ENCODE measurements at regions not wholly inside any gene's neighbourhood (a gene's known extent, or its start where the extent isn't known, plus 50 kb on each side); places are given as distances from the start of the nearest gene placed in this dataset.
"Not testable (repeated sequence)": the region's sequence is repeated elsewhere in the genome, so short reads cannot be mapped to it uniquely, and the experiment has no call there.

GRCh38 chr5:39526914-39527477 is 102.2 kb upstream of the DAB2 start:
- Mint-ChIP-seq H3K9me3 (no peaks in the 10 kb centered on the region), H3K4me3 (no peak overlapping the region), H3K27me3 (ENCODE audit: low read depth) (no peaks in the 10 kb centered on the region), H3K4me1 (peaks cover 12 to 14% of the 10 kb centered on the region in 2 experiments), H3K27ac (peak overlapping the region; percentile 30 to 42 (median 41); a peak in 5 of 7 replicates), H3K36me3 (ENCODE audit: insufficient read depth in 1 of 3, low read depth in 3 of 3) (no peaks in the 10 kb centered on the region)
- H2AFZ ChIP-seq (ENCODE audit: low read length), result peak overlapping the region; percentile 71
- no peaks in the 10 kb centered on the region for H3K23me2 ChIP-seq (ENCODE audit: insufficient read length, low read depth, low read length, poor library complexity, severe bottlenecking)
- H4K8ac ChIP-seq (replicated peaks; ENCODE audit: insufficient read length, low read depth, low read length), result no peak overlapping the region
- no peak overlapping the region for H3K9ac ChIP-seq (ENCODE audit: extremely low read depth, insufficient read length, low read length)
- no peak overlapping the region for H3K18ac ChIP-seq (ENCODE audit: insufficient read length, low read depth, low read length)
- no peak overlapping the region for H3K14ac ChIP-seq (ENCODE audit: insufficient read depth, low read length)
- H3K27me3 ChIP-seq (ENCODE audit: insufficient read depth, low read length), result no peaks in the 10 kb centered on the region
- peaks cover 7% of the 10 kb centered on the region; the same call in 1 of the 2 replicates for H3K4me1 ChIP-seq (ENCODE audit: insufficient read depth, low read length)
- no peak overlapping the region for H4K5ac ChIP-seq (ENCODE audit: insufficient read length, low read depth, low read length)
- H3T11ph ChIP-seq (ENCODE audit: low read length), result no peak overlapping the region
- no peak overlapping the region for H3K4ac ChIP-seq (ENCODE audit: low read depth, low read length)
- H3K79me2 ChIP-seq (ENCODE audit: insufficient read depth, low read length), result no peaks in the 10 kb centered on the region
- peak; percentile 44 for DNase-seq
- H3K79me1 ChIP-seq (ENCODE audit: insufficient read depth, low read depth, low read length, poor library complexity, severe bottlenecking), result no peaks in the 10 kb centered on the region
- no peak overlapping the region for H2BK120ac ChIP-seq (ENCODE audit: low read depth, low read length, poor library complexity, severe bottlenecking)
- H2BK20ac ChIP-seq (ENCODE audit: low read depth, low read length, poor library complexity, severe bottlenecking), result no peak overlapping the region
- TF ChIP-seq, protein P1, sequence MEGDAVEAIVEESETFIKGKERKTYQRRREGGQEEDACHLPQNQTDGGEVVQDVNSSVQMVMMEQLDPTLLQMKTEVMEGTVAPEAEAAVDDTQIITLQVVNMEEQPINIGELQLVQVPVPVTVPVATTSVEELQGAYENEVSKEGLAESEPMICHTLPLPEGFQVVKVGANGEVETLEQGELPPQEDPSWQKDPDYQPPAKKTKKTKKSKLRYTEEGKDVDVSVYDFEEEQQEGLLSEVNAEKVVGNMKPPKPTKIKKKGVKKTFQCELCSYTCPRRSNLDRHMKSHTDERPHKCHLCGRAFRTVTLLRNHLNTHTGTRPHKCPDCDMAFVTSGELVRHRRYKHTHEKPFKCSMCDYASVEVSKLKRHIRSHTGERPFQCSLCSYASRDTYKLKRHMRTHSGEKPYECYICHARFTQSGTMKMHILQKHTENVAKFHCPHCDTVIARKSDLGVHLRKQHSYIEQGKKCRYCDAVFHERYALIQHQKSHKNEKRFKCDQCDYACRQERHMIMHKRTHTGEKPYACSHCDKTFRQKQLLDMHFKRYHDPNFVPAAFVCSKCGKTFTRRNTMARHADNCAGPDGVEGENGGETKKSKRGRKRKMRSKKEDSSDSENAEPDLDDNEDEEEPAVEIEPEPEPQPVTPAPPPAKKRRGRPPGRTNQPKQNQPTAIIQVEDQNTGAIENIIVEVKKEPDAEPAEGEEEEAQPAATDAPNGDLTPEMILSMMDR (conservative IDR thresholded peaks at IDR 0.05), result no peak
- no CpG with 5 or more reads among the region's 7 CpGs for WGBS (ENCODE audit: extremely low coverage, insufficient read length, low lambda C conversion rate)
- H2BK15ac ChIP-seq (ENCODE audit: low read depth, low read length), result no peak overlapping the region
- no peak overlapping the region for H3K4me2 ChIP-seq (ENCODE audit: insufficient read depth, insufficient read length, low read length)
- H2BK5ac ChIP-seq (ENCODE audit: insufficient read length, low read length), result no peak overlapping the region
- H3K27ac ChIP-seq (ENCODE audit: insufficient read length, low read depth, low read length), result peak overlapping the region; percentile 54
- no peak overlapping the region for H3K23ac ChIP-seq (ENCODE audit: insufficient read length, low read depth, low read length)
- H3K9me3 ChIP-seq (ENCODE audit: control insufficient read depth, low read depth, low read length), result no peaks in the 10 kb centered on the region
- no peak overlapping the region for H2BK12ac ChIP-seq (ENCODE audit: insufficient read length, low read depth, low read length)
- H2AK5ac ChIP-seq (ENCODE audit: insufficient read length, low read length), result no peak overlapping the region
- no peak overlapping the region for H3K56ac ChIP-seq (ENCODE audit: insufficient read length, low read depth, low read length)
- no peak overlapping the region for H4K91ac ChIP-seq (ENCODE audit: insufficient read length, low read depth, low read length)
- no peaks in the 10 kb centered on the region for H4K20me1 ChIP-seq (ENCODE audit: control insufficient read depth, insufficient read depth, insufficient read length)

DNA sequence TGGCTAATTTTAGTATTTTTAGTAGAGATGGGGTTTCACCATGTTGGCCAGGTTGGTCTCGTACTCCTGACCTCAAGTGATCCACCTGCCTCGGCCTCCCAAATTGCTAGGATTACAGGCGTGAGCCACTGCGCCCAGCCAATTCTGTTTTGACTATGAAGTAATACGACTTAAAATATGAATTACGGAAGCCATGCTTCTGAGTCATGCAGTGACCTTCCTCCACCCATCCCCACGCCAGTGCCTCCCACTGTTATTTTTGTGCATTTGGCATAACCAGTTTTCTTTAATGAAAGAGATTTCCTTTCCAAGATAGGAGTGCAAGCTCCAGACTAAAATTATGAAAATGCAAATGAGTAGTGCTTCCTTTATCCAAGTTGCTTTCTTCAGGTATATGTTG is 101.0 kb upstream of the DAB2 start:
- H3K9ac ChIP-seq (ENCODE audit: extremely low read depth, insufficient read length, low read length); H4K20me1 ChIP-seq (ENCODE audit: control insufficient read depth, insufficient read depth, insufficient read length); H4K5ac ChIP-seq (ENCODE audit: insufficient read length, low read depth, low read length); H3K4me2 ChIP-seq (ENCODE audit: insufficient read depth, insufficient read length, low read length); H2BK120ac ChIP-seq (ENCODE audit: low read depth, low read length, poor library complexity, severe bottlenecking); H2AFZ ChIP-seq (ENCODE audit: low read length); H3K79me1 ChIP-seq (ENCODE audit: insufficient read depth, low read depth, low read length, poor library complexity, severe bottlenecking); H3K4me1 ChIP-seq (ENCODE audit: insufficient read depth, low read length); H2BK15ac ChIP-seq (ENCODE audit: low read depth, low read length); H3K4me3 Mint-ChIP-seq; H3K27me3 Mint-ChIP-seq (ENCODE audit: low read depth); H3K9me3 ChIP-seq (ENCODE audit: control insufficient read depth, low read depth, low read length); H2BK5ac ChIP-seq (ENCODE audit: insufficient read length, low read length); H3K79me2 ChIP-seq (ENCODE audit: insufficient read depth, low read length); DNase-seq; H2AK5ac ChIP-seq (ENCODE audit: insufficient read length, low read length); H3K27me3 ChIP-seq (ENCODE audit: insufficient read depth, low read length); H3K14ac ChIP-seq (ENCODE audit: insufficient read depth, low read length); H3K4ac ChIP-seq (ENCODE audit: low read depth, low read length); H3K27ac ChIP-seq (ENCODE audit: insufficient read length, low read depth, low read length); H3K56ac ChIP-seq (ENCODE audit: insufficient read length, low read depth, low read length); H3K18ac ChIP-seq (ENCODE audit: insufficient read length, low read depth, low read length); H3K9me3 Mint-ChIP-seq; H3K23ac ChIP-seq (ENCODE audit: insufficient read length, low read depth, low read length); H4K8ac ChIP-seq (replicated peaks; ENCODE audit: insufficient read length, low read depth, low read length); H3T11ph ChIP-seq (ENCODE audit: low read length); H2BK12ac ChIP-seq (ENCODE audit: insufficient read length, low read depth, low read length); H3K23me2 ChIP-seq (ENCODE audit: insufficient read length, low read depth, low read length, poor library complexity, severe bottlenecking); H3K36me3 Mint-ChIP-seq (ENCODE audit: insufficient read depth in 1 of 3, low read depth in 3 of 3); H3K27ac Mint-ChIP-seq; H2BK20ac ChIP-seq (ENCODE audit: low read depth, low read length, poor library complexity, severe bottlenecking); H4K91ac ChIP-seq (ENCODE audit: insufficient read length, low read depth, low read length): not testable (repeated sequence)
- no CpG with 5 or more reads among the region's 7 CpGs for WGBS (ENCODE audit: extremely low coverage, insufficient read length, low lambda C conversion rate)
- peaks cover 12 to 14% of the 10 kb centered on the region in 2 experiments for H3K4me1 Mint-ChIP-seq

All from H9 (cell line).